T-cell (primary cell): ENCODE measurements at regions not wholly inside any gene's neighbourhood (a gene's known extent, or its start where the extent isn't known, plus 50 kb on each side); places are given as distances from the start of the nearest gene placed in this dataset.
"Not testable (repeated sequence)": the region's sequence is repeated elsewhere in the genome, so short reads cannot be mapped to it uniquely, and the experiment has no call there.

Source experiments
- ATAC-seq, 4 experiments: fragments of 200-7000 bp in 3 of 4; fragments of 150-1000 bp in 1 of 4; cut with Tn5 transposase; replicated peaks in 1 of 4; 1 replicate in 3 of 4; 2 replicates in 1 of 4; pipeline ENCODE4 v1.10.0; 2021; ENCODE audit warnings: moderate library complexity in 3 of 4, mild to moderate bottlenecking in 2 of 4, moderate number of reproducible peaks in 1 of 4
- CTCF ChIA-PET, 2 donors: fragments of 300-600 bp; sonication (Branson Sonifier 250); formaldehyde crosslinking; loops; one replicate each; lab custom pipeline; 2022; ENCODE audit warnings: antibody characterized with exemption in 2 of 2; lab: Charles Lee
- POLR2A ChIA-PET, 2 donors: fragments of 300-600 bp; sonication (Branson Sonifier 250); formaldehyde crosslinking; loops; one replicate each; lab custom pipeline; 2022; ENCODE audit warnings: antibody characterized with exemption in 2 of 2; lab: Charles Lee
- DNase-seq, 35 experiments: peaks; one replicate each; pipeline versions ENCODE4 v3.0.0 to v3.0.0-alpha.2; 2013 to 2023
- H3K27ac ChIP-seq: one replicate; pipeline ENCODE4 v1.5.1; 2013; ENCODE audit warnings: low read length
- H3K27me3 ChIP-seq, 2 experiments: replicated peaks in 1 of 2; 1 replicate in 1 of 2; 2 replicates in 1 of 2; pipeline versions ENCODE4 v1.6.1 to v1.7.0; 2013; ENCODE audit warnings: low read length in 1 of 2, mixed read lengths in 1 of 2; ENCODE audit not compliant: control insufficient read depth in 2 of 2, insufficient read depth in 2 of 2; ENCODE audit errors: extremely low read depth in 1 of 2
- H3K36me3 ChIP-seq, 2 donors: 1 replicate in 1 of 2; 2 replicates in 1 of 2; pipeline versions ENCODE4 v1.6.1 to v1.7.0; 2013; ENCODE audit warnings: low read length in 1 of 2; ENCODE audit not compliant: control insufficient read depth in 2 of 2, insufficient read depth in 1 of 2; ENCODE audit errors: extremely low read depth in 1 of 2
- H3K4me1 ChIP-seq, 2 experiments: 1 replicate in 1 of 2; 2 replicates in 1 of 2; pipeline versions ENCODE4 v1.6.1 to v1.7.0; 2013; ENCODE audit warnings: low read length in 2 of 2, mixed read lengths in 1 of 2; ENCODE audit not compliant: insufficient read depth in 2 of 2, control insufficient read depth in 1 of 2; ENCODE audit errors: extremely low read depth in 1 of 2
- H3K4me3 ChIP-seq, 2 donors: 1 replicate in 1 of 2; 2 replicates in 1 of 2; pipeline versions ENCODE4 v1.5.1 to v1.7.0; 2013; ENCODE audit warnings: mild to moderate bottlenecking in 2 of 2, low read length in 1 of 2, moderate library complexity in 1 of 2; ENCODE audit not compliant: control insufficient read depth in 1 of 2; ENCODE audit errors: extremely low read depth in 1 of 2
- H3K9me3 ChIP-seq: 2 replicates; pipeline ENCODE4 v1.7.0; 2013
- H3K27ac Mint-ChIP-seq, 2 donors: one replicate each; pipeline ENCODE4 v1.8.0; 2020 to 2021; ENCODE audit warnings: mild to moderate bottlenecking in 2 of 2, mixed read lengths in 2 of 2
- H3K27me3 Mint-ChIP-seq, 2 donors: one replicate each; pipeline ENCODE4 v1.8.0; 2021 to 2022; ENCODE audit warnings: mixed read lengths in 2 of 2
- H3K36me3 Mint-ChIP-seq: one replicate; pipeline ENCODE4 v1.8.0; 2021; ENCODE audit warnings: mixed read lengths
- H3K4me1 Mint-ChIP-seq, 3 donors: one replicate each; pipeline ENCODE4 v1.8.0; 2020 to 2022; ENCODE audit warnings: mixed read lengths in 3 of 3, mild to moderate bottlenecking in 1 of 3
- H3K4me3 Mint-ChIP-seq, 3 donors: one replicate each; pipeline ENCODE4 v1.8.0; 2020 to 2022; ENCODE audit warnings: mild to moderate bottlenecking in 3 of 3, mixed read lengths in 3 of 3, moderate library complexity in 3 of 3
- H3K9me3 Mint-ChIP-seq, 3 donors: one replicate each; pipeline ENCODE4 v1.8.0; 2020 to 2022; ENCODE audit warnings: mixed read lengths in 3 of 3
- WGBS: methylation state at CpG from one replicate; pipeline ENCODE4 v1.1.5; 2013; ENCODE audit warnings: missing lambda C conversion rate; ENCODE audit not compliant: insufficient coverage; 5-methylcytosine and 5-hydroxymethylcytosine counted together

GRCh38 chr15:81653259-81653658 is 279.2 kb upstream of the TMC3 start:
- H3K27ac Mint-ChIP-seq = no peak overlapping the region
- CTCF ChIA-PET = interaction anchor here in 1 of 2 donors (0.6 kb wide), 1 partner anchor 10 kb away, joined by 14 read pairs; no protein-coding TSS in a partner anchor
- H3K36me3 Mint-ChIP-seq = no peaks in the 10 kb centered on the region
- no peak overlapping the region for H3K4me3 Mint-ChIP-seq
- H3K27me3 Mint-ChIP-seq = peaks cover 4 to 5% of the 10 kb centered on the region in 2 donors
- H3K4me1 Mint-ChIP-seq = no peaks in the 10 kb centered on the region
- no peak overlapping the region for H3K27ac ChIP-seq
- no peaks in the 10 kb centered on the region for H3K9me3 ChIP-seq
- no peaks in the 10 kb centered on the region for H3K36me3 ChIP-seq
- no peak overlapping the region for H3K4me3 ChIP-seq
- DNase-seq (no peak), ATAC-seq (no peak)
- no CpG with 5 or more reads among the region's 2 CpGs for WGBS
- H3K9me3 Mint-ChIP-seq = peaks cover 0 to 5% (median 2%) of the 10 kb centered on the region in 3 donors
- H3K4me1 ChIP-seq = no peaks in the 10 kb centered on the region
- POLR2A ChIA-PET = no interaction called here
- peaks cover 0 to 12% of the 10 kb centered on the region in 2 experiments for H3K27me3 ChIP-seq

DNA sequence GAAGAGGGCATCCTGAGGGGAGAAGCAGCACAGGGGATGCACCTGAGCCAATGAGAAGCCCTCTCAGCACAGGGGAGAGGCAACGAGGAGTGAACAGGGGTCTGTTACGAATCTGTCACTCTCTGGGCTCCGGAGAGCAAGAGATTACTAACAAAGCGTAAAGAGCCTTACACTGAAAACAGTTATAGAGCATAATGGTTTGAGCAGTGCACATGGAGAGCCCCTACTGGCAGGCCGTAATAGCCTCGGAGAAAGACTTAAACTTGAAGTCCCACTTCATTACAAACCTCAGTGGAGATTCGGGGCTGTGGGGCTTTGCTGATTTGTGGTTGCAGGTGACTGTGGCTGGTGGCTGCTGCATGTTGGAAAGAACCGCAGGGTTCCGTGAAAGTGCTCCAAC is 271.5 kb upstream of the TMC3 start:
- Histone ChIP-seq H3K27ac (no peak overlapping the region), H3K36me3 (no peaks in the 10 kb centered on the region), H3K4me3 (no peak overlapping the region), H3K4me1 (no peaks in the 10 kb centered on the region), H3K9me3 (no peaks in the 10 kb centered on the region), H3K27me3 (no peaks in the 10 kb centered on the region)
- Mint-ChIP-seq H3K4me3 (no peak overlapping the region), H3K9me3 (no peaks in the 10 kb centered on the region), H3K27ac (no peak overlapping the region), H3K4me1 (no peaks in the 10 kb centered on the region), H3K27me3 (peaks cover under 1 to 5% of the 10 kb centered on the region in 2 donors), H3K36me3 (no peaks in the 10 kb centered on the region)
- ATAC-seq = no peak
- CTCF ChIA-PET = no interaction called here
- 62% methylated on average over 3 of the region's 9 CpGs for whole genome bisulfite sequencing
- POLR2A ChIA-PET = no interaction called here
- DNase-seq = no peak

DNA sequence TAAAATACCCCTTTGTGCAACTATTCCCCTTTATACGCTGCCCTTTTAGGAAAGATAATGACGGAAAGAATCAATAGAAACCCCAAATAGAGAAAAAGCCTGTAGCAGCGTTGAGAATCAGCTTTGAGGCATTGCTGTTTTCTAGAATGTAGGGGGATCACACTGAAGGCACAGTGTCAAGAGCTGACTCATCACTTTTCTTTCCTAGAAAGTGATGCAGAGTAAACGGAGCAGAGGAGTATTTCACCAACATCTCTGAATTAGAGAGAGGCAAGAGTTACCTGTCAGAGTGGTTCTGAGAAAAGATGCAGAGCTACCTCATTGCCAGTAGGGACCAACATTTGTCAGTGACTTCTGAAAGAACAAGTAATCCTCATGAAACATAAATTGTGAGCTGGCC is 269.8 kb upstream of the TMC3 start:
- 63% methylated on average over 2 of the region's 4 CpGs for WGBS
- no peaks in the 10 kb centered on the region for H3K36me3 Mint-ChIP-seq
- H3K4me3 ChIP-seq = no peak overlapping the region
- H3K9me3 Mint-ChIP-seq = peaks cover 0 to 4% (median 0%) of the 10 kb centered on the region in 3 donors
- no peaks in the 10 kb centered on the region for H3K4me1 ChIP-seq
- no peaks in the 10 kb centered on the region for H3K9me3 ChIP-seq
- no peaks in the 10 kb centered on the region for H3K4me1 Mint-ChIP-seq
- ChIA-PET POLR2A (no interaction called here), CTCF (no interaction called here)
- no peaks in the 10 kb centered on the region for H3K36me3 ChIP-seq
- peaks cover 0 to 2% of the 10 kb centered on the region in 2 experiments for H3K27me3 ChIP-seq
- H3K27me3 Mint-ChIP-seq = peaks cover 3 to 10% of the 10 kb centered on the region in 2 donors
- H3K27ac ChIP-seq = no peak overlapping the region
- H3K27ac Mint-ChIP-seq = no peak overlapping the region
- no peak for DNase-seq
- ATAC-seq = no peak
- H3K4me3 Mint-ChIP-seq = no peak overlapping the region

GRCh38 chr15:81642451-81642990 is 268.5 kb upstream of the TMC3 start:
- no CpG with 5 or more reads among the region's 4 CpGs for WGBS
- no peaks in the 10 kb centered on the region for H3K36me3 Mint-ChIP-seq
- POLR2A ChIA-PET = no interaction called here
- no peak overlapping the region for H3K27ac Mint-ChIP-seq
- no peaks in the 10 kb centered on the region for H3K4me1 ChIP-seq
- H3K36me3 ChIP-seq = no peaks in the 10 kb centered on the region
- no peak overlapping the region for H3K27ac ChIP-seq
- no peaks in the 10 kb centered on the region for H3K4me1 Mint-ChIP-seq
- ATAC-seq (no peak), DNase-seq (no peak)
- peaks cover 0 to 4% (median 0%) of the 10 kb centered on the region in 3 donors for H3K9me3 Mint-ChIP-seq
- no peak overlapping the region for H3K4me3 ChIP-seq
- CTCF ChIA-PET = interaction anchor here in 1 of 2 donors (0.5 kb wide), 1 partner anchor 11 kb away, joined by 14 read pairs; no protein-coding TSS in a partner anchor
- H3K27me3 ChIP-seq = peaks cover 0 to 2% of the 10 kb centered on the region in 2 experiments
- H3K4me3 Mint-ChIP-seq = no peak overlapping the region
- peaks cover 5 to 10% of the 10 kb centered on the region in 2 donors for H3K27me3 Mint-ChIP-seq
- no peaks in the 10 kb centered on the region for H3K9me3 ChIP-seq

- POLR2A ChIA-PET, H3K36me3 ChIP-seq, H3K4me1 Mint-ChIP-seq: not testable (repeated sequence)
These were observed 262.1 kb upstream of the TMC3 start for GRCh38 chr15:81636064-81636463.

DNA sequence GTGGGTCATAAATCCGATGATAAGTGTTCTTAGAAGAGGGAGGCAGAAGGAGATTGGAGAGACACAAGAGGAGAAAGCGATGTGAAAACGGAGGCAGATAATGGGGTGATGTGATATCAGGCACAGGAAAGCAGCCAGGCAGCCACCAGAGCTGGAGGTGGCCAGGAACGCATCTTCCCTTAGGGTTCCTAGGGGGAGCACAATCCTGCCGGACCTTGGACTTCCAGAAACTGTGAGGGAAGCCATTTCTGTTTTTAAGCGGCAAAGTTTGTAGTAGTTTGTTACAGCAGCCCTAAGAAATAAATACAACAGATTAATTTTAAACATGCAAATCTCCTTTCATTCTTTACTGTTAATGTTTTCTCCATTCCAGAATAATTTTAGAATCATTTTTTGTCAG is 259.9 kb upstream of the TMC3 start:
- H3K4me3 ChIP-seq = no peak overlapping the region
- DNase-seq (no peak), ATAC-seq (no peak)
- no peak overlapping the region for H3K27ac ChIP-seq
- no peaks in the 10 kb centered on the region for H3K9me3 ChIP-seq
- Mint-ChIP-seq H3K4me3 (no peak overlapping the region), H3K4me1 (no peaks in the 10 kb centered on the region), H3K27ac (no peak overlapping the region), H3K27me3 (peaks cover 3 to 9% of the 10 kb centered on the region in 2 donors), H3K9me3 (peaks cover 0 to under 1% (median 0%) of the 10 kb centered on the region in 3 donors), H3K36me3 (no peaks in the 10 kb centered on the region)
- no peaks in the 10 kb centered on the region for H3K36me3 ChIP-seq
- H3K4me1 ChIP-seq = no peaks in the 10 kb centered on the region
- ChIA-PET CTCF (interaction anchor here in 1 of 2 donors (0.7 kb wide), 1 partner anchor 1613 kb away, joined by 4 read pairs; no protein-coding TSS in a partner anchor), POLR2A (no interaction called here)
- no peaks in the 10 kb centered on the region for H3K27me3 ChIP-seq
- WGBS = 75% methylated on average over 5 of the region's 6 CpGs

More at GRCh38 chr15:81636064-81636463, 262.1 kb upstream of the TMC3 start:
- H3K4me3 ChIP-seq, H3K36me3 Mint-ChIP-seq, H3K27ac ChIP-seq, CTCF ChIA-PET, DNase-seq, H3K4me1 ChIP-seq, ATAC-seq, H3K9me3 ChIP-seq, H3K27me3 ChIP-seq, H3K27ac Mint-ChIP-seq, H3K4me3 Mint-ChIP-seq, H3K9me3 Mint-ChIP-seq: not testable (repeated sequence)
- WGBS = 43% methylated on average over 1 of the region's 2 CpGs
- H3K27me3 Mint-ChIP-seq = peaks cover 6 to 18% of the 10 kb centered on the region in 2 donors
